IMR-90 (cell line): ENCODE measurements at regions not wholly inside any gene's neighbourhood (a gene's known extent, or its start where the extent isn't known, plus 50 kb on each side); places are given as distances from the start of the nearest gene placed in this dataset.

Experiments used
- ATAC-seq: fragments of 200-7000 bp; cut with Tn5 transposase; 2 replicates; pipeline ENCODE4 v1.9.1; 2020; ENCODE audit warnings: low read depth, mild to moderate bottlenecking, moderate library complexity
- BruUV-seq: library from RNA; stranded (reverse); fragments of 400-500 nt; replicated peaks from 2 replicates; lab custom pipeline; 2021; lab: Mats Ljungman, UMichigan
- CTCF ChIA-PET: fragments of 300-600 bp; formaldehyde crosslinking; extraction: SDS; loops from one replicate; lab custom pipeline; 2021; ENCODE audit warnings: antibody characterized with exemption; lab: Yijun Ruan, JAX
- POLR2A ChIA-PET: fragments of 300-600 bp; sonication (Branson Sonifier 250); formaldehyde crosslinking; loops from one replicate; lab custom pipeline; 2022; ENCODE audit warnings: antibody characterized with exemption; ENCODE audit not compliant: unreplicated experiment; lab: Charles Lee
- DNase-seq: peaks from one replicate; pipeline ENCODE4 v3.0.0; 2013
- H2AFZ ChIP-seq: replicated peaks from 2 replicates; pipeline ENCODE3; 2013; ENCODE audit warnings: low read length, mild to moderate bottlenecking; ENCODE audit not compliant: poor library complexity
- H2AK5ac ChIP-seq: 2 replicates; pipeline ENCODE4 v1.6.1; 2013; ENCODE audit warnings: low read depth, low read length, inconsistent platforms
- H2AK9ac ChIP-seq: replicated peaks from 2 replicates; pipeline ENCODE3; 2013; ENCODE audit warnings: mild to moderate bottlenecking, low read depth, low read length, moderate library complexity; ENCODE audit not compliant: poor library complexity
- H2BK120ac ChIP-seq: 2 replicates; pipeline ENCODE4 v1.6.1; 2013; ENCODE audit warnings: low read depth, low read length, inconsistent platforms
- H2BK15ac ChIP-seq: 3 replicates; pipeline ENCODE4 v1.6.1; 2013; ENCODE audit warnings: low read depth, low read length, inconsistent platforms
- H2BK20ac ChIP-seq: 2 replicates; pipeline ENCODE4 v1.6.1; 2013; ENCODE audit warnings: low read depth, mild to moderate bottlenecking, inconsistent platforms, low read length, moderate library complexity
- H2BK5ac ChIP-seq: 2 replicates; pipeline ENCODE4 v1.6.1; 2013; ENCODE audit warnings: mild to moderate bottlenecking, low read depth, low read length, inconsistent platforms; ENCODE audit not compliant: poor library complexity, severe bottlenecking
- H3K14ac ChIP-seq: replicated peaks from 2 replicates; pipeline ENCODE4 v1.6.1; 2013; ENCODE audit warnings: low read depth, low read length, inconsistent platforms
- H3K18ac ChIP-seq: 2 replicates; pipeline ENCODE4 v1.6.1; 2013; ENCODE audit warnings: low read depth, low read length, control low read depth
- H3K23ac ChIP-seq: 2 replicates; pipeline ENCODE4 v1.6.1; 2013; ENCODE audit warnings: low read depth, low read length, inconsistent platforms
- H3K27ac ChIP-seq: 2 replicates; pipeline ENCODE4 v1.5.1; 2013; ENCODE audit warnings: mild to moderate bottlenecking, control low read depth, low read length; ENCODE audit not compliant: insufficient read depth
- H3K27me3 ChIP-seq: 2 replicates; pipeline ENCODE4 v1.6.1; 2013; ENCODE audit warnings: low read length; ENCODE audit not compliant: control insufficient read depth, insufficient read depth
- H3K36me3 ChIP-seq: 2 replicates; pipeline ENCODE4 v1.6.1; 2013; ENCODE audit warnings: low read length, mixed read lengths; ENCODE audit not compliant: control insufficient read depth, insufficient read depth
- H3K4ac ChIP-seq: 2 replicates; pipeline ENCODE4 v1.6.1; 2013; ENCODE audit warnings: low read depth, low read length, inconsistent platforms
- H3K4me1 ChIP-seq: 2 replicates; pipeline ENCODE4 v1.6.1; 2013; ENCODE audit warnings: low read length, mixed read lengths; ENCODE audit not compliant: control insufficient read depth, insufficient read depth
- H3K4me2 ChIP-seq: 2 replicates; pipeline ENCODE4 v1.6.1; 2013; ENCODE audit warnings: low read depth, mild to moderate bottlenecking, control low read depth, low read length, moderate library complexity
- H3K4me3 ChIP-seq: 2 replicates; pipeline ENCODE4 v1.5.1; 2013; ENCODE audit warnings: low read depth, mild to moderate bottlenecking, control low read depth, low read length, moderate library complexity; ENCODE audit not compliant: insufficient read depth
- H3K56ac ChIP-seq: 2 replicates; pipeline ENCODE4 v1.6.1; 2013; ENCODE audit warnings: low read length, inconsistent platforms; ENCODE audit not compliant: insufficient read depth; ENCODE audit errors: extremely low read depth
- H3K79me1 ChIP-seq, 2 experiments: 2 replicates each; pipeline ENCODE4 v1.6.1; 2013; ENCODE audit warnings: low read length in 2 of 2, inconsistent platforms in 1 of 2, low read depth in 1 of 2
- H3K9ac ChIP-seq: 2 replicates; pipeline ENCODE4 v1.6.1; 2013; ENCODE audit warnings: low read depth, low read length, control low read depth
- H3K9me1 ChIP-seq: 2 replicates; pipeline ENCODE4 v1.6.1; 2013; ENCODE audit warnings: low read length, inconsistent platforms; ENCODE audit not compliant: insufficient read depth
- H3K9me3 ChIP-seq: 2 replicates; pipeline ENCODE4 v1.6.1; 2013; ENCODE audit warnings: low read length; ENCODE audit not compliant: control insufficient read depth, insufficient read depth
- H4K20me1 ChIP-seq: 2 replicates; pipeline ENCODE4 v1.6.1; 2013; ENCODE audit warnings: low read length, inconsistent platforms; ENCODE audit not compliant: insufficient read depth
- H4K5ac ChIP-seq: 2 replicates; pipeline ENCODE4 v1.6.1; 2013; ENCODE audit warnings: mild to moderate bottlenecking, low read depth, low read length, control low read depth
- H4K8ac ChIP-seq, 2 experiments: 2 replicates each; pipeline ENCODE4 v1.6.1; 2013; ENCODE audit warnings: low read depth in 2 of 2, low read length in 2 of 2, control low read depth in 1 of 2, inconsistent platforms in 1 of 2
- H4K91ac ChIP-seq: 2 replicates; pipeline ENCODE4 v1.6.1; 2013; ENCODE audit warnings: low read depth, low read length, inconsistent platforms; ENCODE audit not compliant: insufficient read depth
- BHLHE40 ChIP-seq: fragments of 150-350 bp; IDR thresholded peaks from 2 replicates; pipeline ENCODE4 v1.6.1; 2016; ENCODE audit warnings: mild to moderate bottlenecking, low read depth, low read length
- CHD1 ChIP-seq: IDR thresholded peaks from 2 replicates; pipeline ENCODE4 v1.6.1; 2012; ENCODE audit warnings: low read depth, low read length, improper control_type of control experiment
- ELK1 ChIP-seq: fragments of 150-350 bp; IDR thresholded peaks from 2 replicates; pipeline ENCODE4 v1.6.1; 2016; ENCODE audit warnings: low read depth, mild to moderate bottlenecking, low read length, moderate library complexity, borderline replicate concordance
- MXI1 ChIP-seq: IDR thresholded peaks from 2 replicates; pipeline ENCODE4 v1.6.1; 2012; ENCODE audit warnings: low read depth, mild to moderate bottlenecking, low read length, moderate library complexity, borderline replicate concordance
- RAD21 ChIP-seq: IDR thresholded peaks from 2 replicates; pipeline ENCODE4 v1.6.1; 2012; ENCODE audit warnings: low read length, improper control_type of control experiment
- RCOR1 ChIP-seq: IDR thresholded peaks from 2 replicates; pipeline ENCODE4 v1.6.1; 2012; ENCODE audit warnings: mild to moderate bottlenecking, low read length, improper control_type of control experiment; ENCODE audit not compliant: insufficient replicate concordance
- RFX5 ChIP-seq: IDR thresholded peaks from 2 replicates; pipeline ENCODE4 v1.8.0; 2012; ENCODE audit warnings: low read depth, mild to moderate bottlenecking, low read length, moderate library complexity
- SMC3 ChIP-seq: fragments of 150-350 bp; IDR thresholded peaks from 2 replicates; pipeline ENCODE4 v1.6.1; 2016; ENCODE audit warnings: low read depth, mild to moderate bottlenecking, antibody characterized with exemption, low read length, moderate library complexity
- USF2 ChIP-seq: fragments of 150-350 bp; IDR thresholded peaks from 2 replicates; pipeline ENCODE4 v1.6.1; 2017; ENCODE audit warnings: mild to moderate bottlenecking, antibody characterized with exemption, low read length, low read depth
- WGBS, 2 experiments: methylation state at CpG; one replicate each; pipeline versions ENCODE4 v1.1.5 to v1.1.7; 2013; ENCODE audit warnings: missing lambda C conversion rate in 2 of 2; ENCODE audit not compliant: insufficient read length in 1 of 2; ENCODE audit errors: extremely low coverage in 2 of 2; 5-methylcytosine and 5-hydroxymethylcytosine counted together
- dilution Hi-C: fragments of 300-500 bp; cut with HindIII; formaldehyde crosslinking; loops from one replicate; pipeline ENCODE4 v1.14.3; 2018; ENCODE audit warnings: low sequenced_read_pairs; ENCODE audit not compliant: unreplicated experiment
- in situ Hi-C: fragments of 300-500 bp; cut with MboI; formaldehyde crosslinking; loops from 3 replicates; pipeline ENCODE4 v1.14.3; 2019; ENCODE audit warnings: low sequenced_read_pairs, inconsistent platforms, mixed read lengths
- intact Hi-C: fragments of 100-400 bp; cut with micrococcal nuclease; formaldehyde crosslinking; loops from 2 replicates; pipeline ENCODE4 v1.10.0; 2022

DNA sequence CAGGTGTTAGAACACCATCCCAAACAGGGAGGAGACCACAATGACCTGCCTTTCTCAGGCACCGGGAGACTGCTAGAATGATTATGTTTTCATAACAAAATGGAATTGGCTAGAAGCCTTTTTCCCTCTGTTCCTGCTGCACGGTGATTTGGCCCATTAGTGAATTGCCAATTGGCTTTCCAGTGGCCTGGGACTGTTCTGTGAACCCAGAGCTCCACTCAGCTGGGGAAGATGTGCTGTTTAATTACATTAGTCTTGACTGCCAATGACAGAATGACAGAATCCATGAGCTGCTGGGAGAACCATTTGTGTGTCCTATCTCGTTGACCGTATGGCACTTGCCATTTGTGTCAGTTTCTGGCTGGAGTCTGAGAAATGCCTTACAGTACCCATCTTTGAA lies 242.9 kb downstream of the CDH11 start:
- no peak overlapping the region for H4K5ac ChIP-seq
- H3K36me3 ChIP-seq: no peaks in the 10 kb centered on the region
- no peak overlapping the region for H3K4ac ChIP-seq
- no peak overlapping the region for H3K9ac ChIP-seq
- no peak overlapping the region for H3K27ac ChIP-seq
- no peak overlapping the region for H3K18ac ChIP-seq
- no peak for TF ChIP-seq RFX5
- no peak for TF ChIP-seq RCOR1
- TF ChIP-seq MXI1: no peak
- TF ChIP-seq RAD21: no peak
- no peak for TF ChIP-seq SMC3
- TF ChIP-seq ELK1: no peak
- no peak for TF ChIP-seq BHLHE40
- no peak for TF ChIP-seq USF2
- TF ChIP-seq CHD1: no peak
- ChIA-PET POLR2A (no interaction called here), CTCF (no interaction called here)
- no peak for ATAC-seq
- no peak overlapping the region for H3K23ac ChIP-seq
- H2AK9ac ChIP-seq: no peak overlapping the region
- no peak for DNase-seq
- H2AK5ac ChIP-seq: no peak overlapping the region; the same call in 1 of the 2 replicates
- no peaks in the 10 kb centered on the region for H3K79me1 ChIP-seq
- H3K27me3 ChIP-seq: no peaks in the 10 kb centered on the region
- H3K4me3 ChIP-seq: no peak overlapping the region
- no peak overlapping the region for H2AFZ ChIP-seq
- no peaks in the 10 kb centered on the region; the same call in 1 of the 2 replicates for H3K4me1 ChIP-seq
- H2BK20ac ChIP-seq: no peak overlapping the region
- 61% methylated on average over 2 of the region's 4 CpGs; no CpG with 5 or more reads in 1 of the 2 experiments for WGBS, 2 experiments
- no peaks in the 10 kb centered on the region for H4K20me1 ChIP-seq
- H4K8ac ChIP-seq: no peak overlapping the region
- dilution Hi-C loops (no loop called here), in situ Hi-C loops (no loop called here), intact Hi-C loops (loop anchor here (10.0 kb wide), 1 partner anchor 674 kb away; no protein-coding TSS in a partner anchor)
- H3K9me3 ChIP-seq: no peaks in the 10 kb centered on the region
- H2BK15ac ChIP-seq: no peak overlapping the region; the same call in 2 of the 3 replicates
- no peak overlapping the region for H2BK120ac ChIP-seq
- H3K56ac ChIP-seq: no peak overlapping the region
- H4K91ac ChIP-seq: no peak overlapping the region
- no TSS peak for BruUV-seq
- no peak overlapping the region for H3K4me2 ChIP-seq
- H3K9me1 ChIP-seq: no peaks in the 10 kb centered on the region
- no peak overlapping the region for H2BK5ac ChIP-seq
- no peak overlapping the region for H3K14ac ChIP-seq
